ENCODE measurements at regions not wholly inside any gene's neighbourhood (a gene's known extent, or its start where the extent isn't known, plus 50 kb on each side); places are given as distances from the start of the nearest gene placed in this dataset.

DNA sequence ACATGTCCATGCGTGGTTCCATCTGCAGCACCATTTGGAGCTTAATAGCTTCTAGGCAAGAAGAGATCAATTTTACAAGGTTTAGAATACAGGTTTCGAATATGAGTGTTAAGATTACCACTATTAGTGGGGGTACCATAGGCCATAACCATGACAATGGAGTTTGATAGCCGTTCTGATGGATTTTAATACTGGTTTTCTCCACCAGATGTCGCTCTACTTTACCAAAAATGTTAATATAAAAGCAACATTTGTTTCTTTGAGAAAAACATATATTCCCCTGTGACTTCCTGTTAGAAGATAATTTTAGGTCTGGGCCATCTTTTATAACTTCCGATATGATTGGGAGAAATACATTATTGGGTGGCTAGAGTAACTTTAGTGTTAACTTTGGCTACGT is 499.7 kb upstream of the POU3F4 start:
- TF ChIP-seq, protein P1, sequence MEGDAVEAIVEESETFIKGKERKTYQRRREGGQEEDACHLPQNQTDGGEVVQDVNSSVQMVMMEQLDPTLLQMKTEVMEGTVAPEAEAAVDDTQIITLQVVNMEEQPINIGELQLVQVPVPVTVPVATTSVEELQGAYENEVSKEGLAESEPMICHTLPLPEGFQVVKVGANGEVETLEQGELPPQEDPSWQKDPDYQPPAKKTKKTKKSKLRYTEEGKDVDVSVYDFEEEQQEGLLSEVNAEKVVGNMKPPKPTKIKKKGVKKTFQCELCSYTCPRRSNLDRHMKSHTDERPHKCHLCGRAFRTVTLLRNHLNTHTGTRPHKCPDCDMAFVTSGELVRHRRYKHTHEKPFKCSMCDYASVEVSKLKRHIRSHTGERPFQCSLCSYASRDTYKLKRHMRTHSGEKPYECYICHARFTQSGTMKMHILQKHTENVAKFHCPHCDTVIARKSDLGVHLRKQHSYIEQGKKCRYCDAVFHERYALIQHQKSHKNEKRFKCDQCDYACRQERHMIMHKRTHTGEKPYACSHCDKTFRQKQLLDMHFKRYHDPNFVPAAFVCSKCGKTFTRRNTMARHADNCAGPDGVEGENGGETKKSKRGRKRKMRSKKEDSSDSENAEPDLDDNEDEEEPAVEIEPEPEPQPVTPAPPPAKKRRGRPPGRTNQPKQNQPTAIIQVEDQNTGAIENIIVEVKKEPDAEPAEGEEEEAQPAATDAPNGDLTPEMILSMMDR (conservative IDR thresholded peaks at IDR 0.05; ENCODE audit: low read depth), result peak; percentile 16; the same call in 1 of the 2 replicates
- ChIA-PET POLR2A (ENCODE audit: low non-redundant PET) (no interaction called here), CTCF (no interaction called here)
- DNase-seq (ENCODE audit: low spot score), result no peak
- H3K27ac ChIP-seq, result no peak overlapping the region

DNA sequence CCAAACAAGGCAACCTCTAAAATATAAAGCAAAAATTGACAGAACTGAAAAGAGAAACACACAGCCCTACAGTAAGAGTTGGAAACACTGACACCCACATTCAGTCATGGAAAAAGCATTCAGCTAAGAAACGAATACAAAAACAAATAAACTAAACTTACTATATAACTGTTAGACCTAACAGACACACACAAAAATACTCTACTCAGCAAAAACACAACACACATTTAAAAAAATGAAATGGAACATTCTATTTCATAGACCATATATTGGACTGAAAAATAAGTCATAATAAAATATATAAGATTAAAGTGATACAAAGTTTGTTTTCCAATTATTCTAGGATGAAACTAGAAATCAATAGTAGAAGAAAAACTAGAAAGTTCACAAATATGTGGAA is 488.8 kb upstream of the POU3F4 start:
- CTCF ChIA-PET, result no interaction called here
- no peak for DNase-seq (ENCODE audit: low spot score)
- POLR2A ChIA-PET (ENCODE audit: low non-redundant PET), result no interaction called here
- H3K27ac ChIP-seq, result no peak overlapping the region
- TF ChIP-seq, protein P1 (conservative IDR thresholded peaks at IDR 0.05; ENCODE audit: low read depth), result no peak

DNA sequence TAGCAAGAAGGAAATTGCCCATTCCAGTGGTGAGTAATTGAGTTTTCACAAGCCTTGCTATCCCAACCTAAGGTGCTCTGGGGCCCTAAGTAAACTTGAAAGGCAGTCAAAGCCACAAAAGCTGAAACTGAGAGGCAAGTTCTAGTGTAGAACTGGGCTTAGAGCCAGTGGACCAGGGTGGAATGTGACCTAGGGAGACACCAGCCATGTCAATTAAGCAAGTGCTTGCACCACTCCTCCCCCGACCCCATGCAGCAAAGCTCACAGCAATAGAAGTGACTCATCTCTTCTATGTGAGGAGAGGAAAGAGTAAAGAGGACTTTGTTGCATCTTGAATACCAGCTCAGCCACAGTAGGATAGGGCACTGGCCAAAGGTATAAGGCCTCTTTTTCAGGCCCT is 486.1 kb upstream of the POU3F4 start:
- TF ChIP-seq, protein P1 (conservative IDR thresholded peaks at IDR 0.05; ENCODE audit: low read depth), result no peak
- ChIA-PET CTCF (no interaction called here), POLR2A (ENCODE audit: low non-redundant PET) (no interaction called here)
- no peak overlapping the region for H3K27ac ChIP-seq
- peak; percentile 8 for DNase-seq (ENCODE audit: low spot score)
